HepG2 (cell line): ENCODE measurements at regions not wholly inside any gene's neighbourhood (a gene's known extent, or its start where the extent isn't known, plus 50 kb on each side); places are given as distances from the start of the nearest gene placed in this dataset.

Experiments used
- CTCF ChIP-seq: sonication (generic); formaldehyde crosslinking; IDR thresholded peaks from 2 replicates; pipeline ENCODE4 v1.5.0; 2020; ENCODE audit warnings: mild to moderate bottlenecking, missing genetic modification reagents, moderate library complexity
- RFX5 ChIP-seq: IDR thresholded peaks from 2 replicates; pipeline ENCODE4 v1.6.1; 2011; ENCODE audit warnings: low read depth, low read length, improper control_type of control experiment

GRCh38 chr11:122424636-122425035 lies 230.9 kb upstream of the UBASH3B start:
- TF ChIP-seq RFX5 (no peak), CTCF (CRISPR knock-in tag) (no peak)
